ENCODE measurements at regions not wholly inside any gene's neighbourhood (a gene's known extent, or its start where the extent isn't known, plus 50 kb on each side); places are given as distances from the start of the nearest gene placed in this dataset.

- DNase-seq = no peak
Observed at GRCh38 chr16:65521633-65522328, 399.9 kb upstream of the CDH11 start.

GRCh38 chr16:65519402-65519801 is 397.5 kb upstream of the CDH11 start:
- no peak for DNase-seq

- DNase-seq = no peak
Observed at GRCh38 chr16:65515193-65515592, 393.3 kb upstream of the CDH11 start.

GRCh38 chr16:65510850-65511249 is 389.0 kb upstream of the CDH11 start:
- no peak for DNase-seq

GRCh38 chr16:65510241-65510640 is 388.4 kb upstream of the CDH11 start:
- DNase-seq = no peak

- no peak for DNase-seq
Observed at GRCh38 chr16:65509172-65509571, 387.3 kb upstream of the CDH11 start.

GRCh38 chr16:65500919-65501318 is 379.1 kb upstream of the CDH11 start:
- DNase-seq = no peak

- no peak for DNase-seq
Observed at GRCh38 chr16:65500007-65500406, 378.1 kb upstream of the CDH11 start.

GRCh38 chr16:65499566-65499965 is 377.7 kb upstream of the CDH11 start:
- no peak for DNase-seq

- DNase-seq = no peak
Observed at GRCh38 chr16:65497571-65497970, 375.7 kb upstream of the CDH11 start.

- no peak for DNase-seq
Observed at GRCh38 chr16:65495106-65495505, 373.2 kb upstream of the CDH11 start.

- no peak for DNase-seq
Observed at GRCh38 chr16:65494609-65495008, 372.7 kb upstream of the CDH11 start.

- DNase-seq = no peak
Observed at GRCh38 chr16:65494080-65494479, 372.2 kb upstream of the CDH11 start.

GRCh38 chr16:65490286-65490685 is 368.4 kb upstream of the CDH11 start:
- no peak for DNase-seq

GRCh38 chr16:65489531-65490023 is 367.7 kb upstream of the CDH11 start:
- no peak for DNase-seq

GRCh38 chr16:65487231-65487630 is 365.4 kb upstream of the CDH11 start:
- no peak for DNase-seq

- no peak for DNase-seq
Observed at GRCh38 chr16:65481956-65482355, 360.1 kb upstream of the CDH11 start.

- DNase-seq = no peak
Observed at GRCh38 chr16:65480281-65481091, 358.6 kb upstream of the CDH11 start.

- no peak for DNase-seq
Observed at GRCh38 chr16:65476448-65476955, 354.6 kb upstream of the CDH11 start.

- no peak for DNase-seq
Observed at GRCh38 chr16:65473699-65474098, 351.8 kb upstream of the CDH11 start.

GRCh38 chr16:65469116-65469515 is 347.3 kb upstream of the CDH11 start:
- no peak for DNase-seq

GRCh38 chr16:65468133-65468532 is 346.3 kb upstream of the CDH11 start:
- no peak for DNase-seq

- DNase-seq = no peak
Observed at GRCh38 chr16:65463652-65464260, 341.9 kb upstream of the CDH11 start.

- DNase-seq = no peak
Observed at GRCh38 chr16:65457084-65457483, 335.2 kb upstream of the CDH11 start.
